HEK293T (cell line): ENCODE measurements at regions not wholly inside any gene's neighbourhood (a gene's known extent, or its start where the extent isn't known, plus 50 kb on each side); places are given as distances from the start of the nearest gene placed in this dataset.
A peak's percentile ranks its signal among the peaks of the same experiment; 100 is the strongest.
"Not testable (repeated sequence)": the region's sequence is repeated elsewhere in the genome, so short reads cannot be mapped to it uniquely, and the experiment has no call there.

ENCODE experiments used
- CTCF ChIA-PET: fragments of 350-600 bp; formaldehyde crosslinking; extraction: SDS; loops from one replicate; lab custom pipeline; 2021; ENCODE audit warnings: antibody characterized with exemption, inconsistent platforms; lab: Yijun Ruan, JAX
- POLR2A ChIA-PET: fragments of 350-600 bp; formaldehyde crosslinking; extraction: SDS; loops from one replicate; lab custom pipeline; 2020; ENCODE audit warnings: antibody characterized with exemption, inconsistent platforms; lab: Yijun Ruan, JAX
- DNase-seq: peaks from one replicate; pipeline ENCODE4 v3.0.0; 2012; ENCODE audit warnings: mixed read lengths; ENCODE audit errors: extremely low spot score
- ARNT ChIP-seq: fragments of 450-650 bp; IDR thresholded peaks from 2 replicates; pipeline ENCODE4 v1.6.1; 2017; ENCODE audit warnings: mild to moderate bottlenecking
- BHLHE40 ChIP-seq: fragments of 450-650 bp; IDR thresholded peaks from 2 replicates; pipeline ENCODE4 v1.6.1; 2016; ENCODE audit warnings: mild to moderate bottlenecking, moderate library complexity, borderline replicate concordance
- CTBP1 ChIP-seq: fragments of 450-650 bp; IDR thresholded peaks from 2 replicates; pipeline ENCODE4 v1.6.1; 2016; ENCODE audit warnings: borderline replicate concordance
- ELF4 ChIP-seq: fragments of 450-650 bp; IDR thresholded peaks from 2 replicates; pipeline ENCODE4 v1.6.1; 2017; ENCODE audit warnings: antibody characterized with exemption
- FOXA1 ChIP-seq: fragments of 450-650 bp; IDR thresholded peaks from 2 replicates; pipeline ENCODE4 v1.6.1; 2016; ENCODE audit warnings: mild to moderate bottlenecking
- FOXK2 ChIP-seq: fragments of 450-650 bp; IDR thresholded peaks from 2 replicates; pipeline ENCODE4 v1.6.1; 2016; ENCODE audit warnings: mild to moderate bottlenecking
- FOXM1 ChIP-seq: fragments of 450-650 bp; IDR thresholded peaks from 2 replicates; pipeline ENCODE4 v1.6.1; 2017; ENCODE audit warnings: mild to moderate bottlenecking, borderline replicate concordance
- HDGF ChIP-seq: fragments of 450-650 bp; IDR thresholded peaks from 2 replicates; pipeline ENCODE4 v1.6.1; 2017; ENCODE audit warnings: antibody characterized with exemption, borderline replicate concordance
- L3MBTL2 ChIP-seq: fragments of 450-650 bp; conservative IDR thresholded peaks from 2 replicates; pipeline ENCODE4 v1.6.1; 2016; ENCODE audit warnings: mild to moderate bottlenecking
- LEF1 ChIP-seq: fragments of 450-650 bp; IDR thresholded peaks from 2 replicates; pipeline ENCODE4 v1.6.1; 2017; ENCODE audit warnings: mild to moderate bottlenecking, borderline replicate concordance
- NFRKB ChIP-seq: fragments of 450-650 bp; IDR thresholded peaks from 2 replicates; pipeline ENCODE4 v1.6.1; 2016; ENCODE audit warnings: mild to moderate bottlenecking, moderate library complexity
- PKNOX1 ChIP-seq: fragments of 450-650 bp; IDR thresholded peaks from 2 replicates; pipeline ENCODE4 v1.6.1; 2016
- SP1 ChIP-seq: fragments of 450-650 bp; IDR thresholded peaks from 2 replicates; pipeline ENCODE4 v1.6.1; 2017
- SUZ12 ChIP-seq: fragments of 450-650 bp; IDR thresholded peaks from 2 replicates; pipeline ENCODE4 v1.6.1; 2016; ENCODE audit warnings: mild to moderate bottlenecking
- TARDBP ChIP-seq: fragments of 450-650 bp; IDR thresholded peaks from 2 replicates; pipeline ENCODE4 v1.6.1; 2016
- ZNF384 ChIP-seq: fragments of 450-650 bp; IDR thresholded peaks from 2 replicates; pipeline ENCODE4 v1.6.1; 2016

- POLR2A ChIA-PET, result no interaction called here
- DNase-seq, result peak; percentile 14
- CTCF ChIA-PET, result no interaction called here
- TF ChIP-seq CTBP1, result no peak
- TF ChIP-seq PKNOX1, result no peak
- no peak for TF ChIP-seq SUZ12
- no peak for TF ChIP-seq FOXM1
- TF ChIP-seq ZNF384, result no peak
- no peak for TF ChIP-seq ELF4
- TF ChIP-seq L3MBTL2, result no peak
- TF ChIP-seq BHLHE40, result no peak
Observed at GRCh38 chr20:30811885-30812671, 445.4 kb upstream of the DEFB115 start.

- DNase-seq, result no peak
- CTCF ChIA-PET, result no interaction called here
- TF ChIP-seq HDGF (no peak), BHLHE40 (no peak), FOXK2 (no peak), ARNT (no peak), LEF1 (no peak), SP1 (no peak), TARDBP (no peak), FOXM1 (no peak), PKNOX1 (no peak), CTBP1 (no peak), ZNF384 (no peak), NFRKB (no peak), FOXA1 (no peak), SUZ12 (no peak), L3MBTL2 (no peak), ELF4 (no peak)
- POLR2A ChIA-PET, result no interaction called here
Observed at GRCh38 chr20:30812739-30813411, 444.6 kb upstream of the DEFB115 start.

GRCh38 chr20:30813412-30814311, 443.8 kb upstream of the DEFB115 start:
- POLR2A ChIA-PET, CTCF ChIA-PET, DNase-seq: not testable (repeated sequence)

- DNase-seq, CTCF ChIA-PET, POLR2A ChIA-PET: not testable (repeated sequence)
Observed at GRCh38 chr20:30814312-30814639, 443.2 kb upstream of the DEFB115 start.

GRCh38 chr20:30815027-30815576, 442.4 kb upstream of the DEFB115 start:
- CTCF ChIA-PET, POLR2A ChIA-PET, DNase-seq: not testable (repeated sequence)

GRCh38 chr20:30815577-30816181, 441.8 kb upstream of the DEFB115 start:
- TF ChIP-seq FOXM1 (no peak), L3MBTL2 (no peak), SP1 (no peak), LEF1 (no peak), FOXK2 (no peak), NFRKB (no peak), BHLHE40 (no peak), HDGF (no peak), ZNF384 (no peak), SUZ12 (no peak), PKNOX1 (no peak), FOXA1 (no peak)
- no peak for DNase-seq
- ChIA-PET CTCF (no interaction called here), POLR2A (no interaction called here)
